ENCODE measurements at regions not wholly inside any gene's neighbourhood (a gene's known extent, or its start where the extent isn't known, plus 50 kb on each side); places are given as distances from the start of the nearest gene placed in this dataset.

GRCh38 chr4:123666486-123666885 lies 269.9 kb downstream of the SPRY1 start:
- Histone ChIP-seq H3K4ac (ENCODE audit: low read length) (no peak overlapping the region), H2BK12ac (ENCODE audit: low read length) (no peak overlapping the region), H3K79me1 (ENCODE audit: low read depth, low read length) (no peaks in the 10 kb centered on the region), H3K9me3 (replicated peaks in 1 of 2; ENCODE audit: control insufficient read depth in 2 of 2, insufficient read depth in 1 of 2, low read depth in 1 of 2, low read length in 2 of 2) (peaks cover 3 to 20% of the 10 kb centered on the region in 2 donors), H3K36me3 (replicated peaks in 1 of 2; ENCODE audit: control insufficient read depth in 2 of 2, insufficient read depth in 2 of 2, low read length in 2 of 2) (no peaks in the 10 kb centered on the region), H3K9ac (ENCODE audit: low read depth, low read length, poor library complexity) (no peak overlapping the region), H2AK5ac (ENCODE audit: low read depth, low read length) (no peak overlapping the region), H2BK5ac (ENCODE audit: low read length) (no peak overlapping the region), H2BK15ac (ENCODE audit: low read length) (no peak overlapping the region), H2BK120ac (ENCODE audit: low read depth, low read length) (no peak overlapping the region), H3K27me3 (ENCODE audit: control insufficient read depth in 3 of 3, insufficient read depth in 3 of 3, low read depth in 1 of 3, low read length in 3 of 3) (no peaks in the 10 kb centered on the region), H3K4me1 (ENCODE audit: control insufficient read depth in 2 of 2, insufficient read depth in 1 of 2, low read depth in 1 of 2, low read length in 2 of 2) (no peaks in the 10 kb centered on the region), H3K4me3 (ENCODE audit: low read length in 2 of 2) (no peak overlapping the region), H3K27ac (replicated peaks; ENCODE audit: low read length) (no peak overlapping the region), H4K91ac (ENCODE audit: low read depth, low read length, poor library complexity) (no peak overlapping the region), H3K14ac (ENCODE audit: low read length) (no peak overlapping the region), H2AFZ (ENCODE audit: low read length) (no peak overlapping the region), H3K18ac (ENCODE audit: low read length) (no peak overlapping the region), H3K23ac (ENCODE audit: low read depth, low read length, poor library complexity) (no peak overlapping the region), H3K4me2 (ENCODE audit: insufficient read depth, low read length, poor library complexity, severe bottlenecking) (no peak overlapping the region), H4K8ac (ENCODE audit: low read depth, low read length) (no peak overlapping the region)
- DNase-seq (ENCODE audit: low spot score) = no peak
- no CpG with 5 or more reads among the region's 5 CpGs for WGBS, 2 donors (ENCODE audit: extremely low coverage in 2 of 2, insufficient read length in 2 of 2, insufficient replicate concordance in 1 of 2)

GRCh38 chr4:123667496-123667895 lies 270.9 kb downstream of the SPRY1 start:
- Histone ChIP-seq H3K4ac (ENCODE audit: low read length) (no peak overlapping the region), H3K14ac (ENCODE audit: low read length) (no peak overlapping the region), H4K8ac (ENCODE audit: low read depth, low read length) (no peak overlapping the region), H3K79me1 (ENCODE audit: low read depth, low read length) (no peaks in the 10 kb centered on the region), H3K4me2 (ENCODE audit: insufficient read depth, low read length, poor library complexity, severe bottlenecking) (no peak overlapping the region), H2BK5ac (ENCODE audit: low read length) (no peak overlapping the region), H3K27me3 (ENCODE audit: control insufficient read depth in 3 of 3, insufficient read depth in 3 of 3, low read depth in 1 of 3, low read length in 3 of 3) (no peaks in the 10 kb centered on the region), H3K4me3 (ENCODE audit: low read length in 2 of 2) (no peak overlapping the region), H2AFZ (ENCODE audit: low read length) (no peak overlapping the region), H2AK5ac (ENCODE audit: low read depth, low read length) (no peak overlapping the region), H2BK12ac (ENCODE audit: low read length) (no peak overlapping the region), H3K9me3 (replicated peaks in 1 of 2; ENCODE audit: control insufficient read depth in 2 of 2, insufficient read depth in 1 of 2, low read depth in 1 of 2, low read length in 2 of 2) (peaks cover 3 to 20% of the 10 kb centered on the region in 2 donors), H3K36me3 (replicated peaks in 1 of 2; ENCODE audit: control insufficient read depth in 2 of 2, insufficient read depth in 2 of 2, low read length in 2 of 2) (no peaks in the 10 kb centered on the region), H3K23ac (ENCODE audit: low read depth, low read length, poor library complexity) (no peak overlapping the region), H3K4me1 (ENCODE audit: control insufficient read depth in 2 of 2, insufficient read depth in 1 of 2, low read depth in 1 of 2, low read length in 2 of 2) (no peaks in the 10 kb centered on the region), H4K91ac (ENCODE audit: low read depth, low read length, poor library complexity) (no peak overlapping the region), H3K27ac (replicated peaks; ENCODE audit: low read length) (no peak overlapping the region), H2BK15ac (ENCODE audit: low read length) (no peak overlapping the region), H2BK120ac (ENCODE audit: low read depth, low read length) (no peak overlapping the region), H3K18ac (ENCODE audit: low read length) (no peak overlapping the region), H3K9ac (ENCODE audit: low read depth, low read length, poor library complexity) (no peak overlapping the region)
- no peak for DNase-seq (ENCODE audit: low spot score)
- no CpG with 5 or more reads among the region's 6 CpGs for WGBS, 2 donors (ENCODE audit: extremely low coverage in 2 of 2, insufficient read length in 2 of 2, insufficient replicate concordance in 1 of 2)

- H3K9me3 ChIP-seq (replicated peaks in 1 of 2; ENCODE audit: control insufficient read depth in 2 of 2, insufficient read depth in 1 of 2, low read depth in 1 of 2, low read length in 2 of 2) = peaks cover 3 to 20% of the 10 kb centered on the region in 2 donors
- H2AK5ac ChIP-seq (ENCODE audit: low read depth, low read length) = no peak overlapping the region
- H2BK5ac ChIP-seq (ENCODE audit: low read length) = no peak overlapping the region
- H3K4ac ChIP-seq (ENCODE audit: low read length) = no peak overlapping the region
- H2BK15ac ChIP-seq (ENCODE audit: low read length) = no peak overlapping the region
- H3K36me3 ChIP-seq (replicated peaks in 1 of 2; ENCODE audit: control insufficient read depth in 2 of 2, insufficient read depth in 2 of 2, low read length in 2 of 2) = no peaks in the 10 kb centered on the region
- H3K14ac ChIP-seq (ENCODE audit: low read length) = no peak overlapping the region
- H2AFZ ChIP-seq (ENCODE audit: low read length) = no peak overlapping the region
- no peak overlapping the region for H2BK12ac ChIP-seq (ENCODE audit: low read length)
- H4K8ac ChIP-seq (ENCODE audit: low read depth, low read length) = no peak overlapping the region
- no peak overlapping the region for H3K23ac ChIP-seq (ENCODE audit: low read depth, low read length, poor library complexity)
- no peaks in the 10 kb centered on the region for H3K79me1 ChIP-seq (ENCODE audit: low read depth, low read length)
- no peak overlapping the region for H2BK120ac ChIP-seq (ENCODE audit: low read depth, low read length)
- no peak for DNase-seq (ENCODE audit: low spot score)
- no peak overlapping the region for H3K9ac ChIP-seq (ENCODE audit: low read depth, low read length, poor library complexity)
- H3K27ac ChIP-seq (replicated peaks; ENCODE audit: low read length) = no peak overlapping the region
- no peaks in the 10 kb centered on the region for H3K27me3 ChIP-seq (ENCODE audit: control insufficient read depth in 3 of 3, insufficient read depth in 3 of 3, low read depth in 1 of 3, low read length in 3 of 3)
- H3K4me3 ChIP-seq (ENCODE audit: low read length in 2 of 2) = no peak overlapping the region
- H4K91ac ChIP-seq (ENCODE audit: low read depth, low read length, poor library complexity) = no peak overlapping the region
- WGBS, 2 donors (ENCODE audit: extremely low coverage in 2 of 2, insufficient read length in 2 of 2, insufficient replicate concordance in 1 of 2) = no CpG with 5 or more reads among the region's 2 CpGs
- no peaks in the 10 kb centered on the region for H3K4me1 ChIP-seq (ENCODE audit: control insufficient read depth in 2 of 2, insufficient read depth in 1 of 2, low read depth in 1 of 2, low read length in 2 of 2)
- H3K4me2 ChIP-seq (ENCODE audit: insufficient read depth, low read length, poor library complexity, severe bottlenecking) = no peak overlapping the region
- H3K18ac ChIP-seq (ENCODE audit: low read length) = no peak overlapping the region
These were observed 271.4 kb downstream of the SPRY1 start for GRCh38 chr4:123667991-123668390.

- no peak overlapping the region for H3K23ac ChIP-seq (ENCODE audit: low read depth, low read length, poor library complexity)
- no peak overlapping the region for H2BK120ac ChIP-seq (ENCODE audit: low read depth, low read length)
- no peak overlapping the region for H2AK5ac ChIP-seq (ENCODE audit: low read depth, low read length)
- no peak overlapping the region for H3K9ac ChIP-seq (ENCODE audit: low read depth, low read length, poor library complexity)
- H3K4me2 ChIP-seq (ENCODE audit: insufficient read depth, low read length, poor library complexity, severe bottlenecking) = no peak overlapping the region
- H3K4me3 ChIP-seq (ENCODE audit: low read length in 2 of 2) = no peak overlapping the region
- no peak overlapping the region for H4K8ac ChIP-seq (ENCODE audit: low read depth, low read length)
- H3K14ac ChIP-seq (ENCODE audit: low read length) = no peak overlapping the region
- no peak overlapping the region for H2AFZ ChIP-seq (ENCODE audit: low read length)
- H2BK5ac ChIP-seq (ENCODE audit: low read length) = no peak overlapping the region
- no peak overlapping the region for H3K4ac ChIP-seq (ENCODE audit: low read length)
- no peaks in the 10 kb centered on the region for H3K4me1 ChIP-seq (ENCODE audit: control insufficient read depth in 2 of 2, insufficient read depth in 1 of 2, low read depth in 1 of 2, low read length in 2 of 2)
- H3K36me3 ChIP-seq (replicated peaks in 1 of 2; ENCODE audit: control insufficient read depth in 2 of 2, insufficient read depth in 2 of 2, low read length in 2 of 2) = no peaks in the 10 kb centered on the region
- H3K79me1 ChIP-seq (ENCODE audit: low read depth, low read length) = no peaks in the 10 kb centered on the region
- H3K27ac ChIP-seq (replicated peaks; ENCODE audit: low read length) = no peak overlapping the region
- no peaks in the 10 kb centered on the region for H3K27me3 ChIP-seq (ENCODE audit: control insufficient read depth in 3 of 3, insufficient read depth in 3 of 3, low read depth in 1 of 3, low read length in 3 of 3)
- no peak for DNase-seq (ENCODE audit: low spot score)
- no peak overlapping the region for H2BK15ac ChIP-seq (ENCODE audit: low read length)
- H3K18ac ChIP-seq (ENCODE audit: low read length) = no peak overlapping the region
- no peak overlapping the region for H4K91ac ChIP-seq (ENCODE audit: low read depth, low read length, poor library complexity)
- peaks cover 0 to 6% of the 10 kb centered on the region in 2 donors for H3K9me3 ChIP-seq (replicated peaks in 1 of 2; ENCODE audit: control insufficient read depth in 2 of 2, insufficient read depth in 1 of 2, low read depth in 1 of 2, low read length in 2 of 2)
- WGBS, 2 donors (ENCODE audit: extremely low coverage in 2 of 2, insufficient read length in 2 of 2, insufficient replicate concordance in 1 of 2) = no CpG with 5 or more reads among the region's 4 CpGs
- no peak overlapping the region for H2BK12ac ChIP-seq (ENCODE audit: low read length)
These were observed 275.2 kb downstream of the SPRY1 start for GRCh38 chr4:123671636-123672404.
